DMS53 treated with DMSO at 0.1 percent for 48 hours (cell line): ENCODE measurements at regions not wholly inside any gene's neighbourhood (a gene's known extent, or its start where the extent isn't known, plus 50 kb on each side); places are given as distances from the start of the nearest gene placed in this dataset.

Experiments used
- DNase-seq: peaks from one replicate; lab custom pipeline; 2025; ENCODE audit not compliant: unreplicated experiment; lab: John Stamatoyannopoulos, UW

GRCh38 chr12:42696406-42697149 is 107.0 kb upstream of the PRICKLE1 start:
- DNase-seq, result no peak

- no peak for DNase-seq
Measured at GRCh38 chr12:42695490-42695995, 106.0 kb upstream of the PRICKLE1 start.

- no peak for DNase-seq
Measured at GRCh38 chr12:42692749-42693148, 103.2 kb upstream of the PRICKLE1 start.

- peak; percentile 96 for DNase-seq
Measured at GRCh38 chr12:42691991-42692557, 102.5 kb upstream of the PRICKLE1 start.

- no peak for DNase-seq
Measured at GRCh38 chr12:42690264-42690663, 100.7 kb upstream of the PRICKLE1 start.

- no peak for DNase-seq
Measured at GRCh38 chr12:42689699-42690098, 100.2 kb upstream of the PRICKLE1 start.

GRCh38 chr12:42686514-42687172 is 97.1 kb upstream of the PRICKLE1 start:
- DNase-seq, result no peak

- DNase-seq, result no peak
Measured at GRCh38 chr12:42684802-42685071, 95.2 kb upstream of the PRICKLE1 start.

- DNase-seq, result no peak
Measured at GRCh38 chr12:42683933-42684801, 94.6 kb upstream of the PRICKLE1 start.

GRCh38 chr12:42683266-42683665 is 93.7 kb upstream of the PRICKLE1 start:
- no peak for DNase-seq

- no peak for DNase-seq
Measured at GRCh38 chr12:42679466-42679865, 89.9 kb upstream of the PRICKLE1 start.

GRCh38 chr12:42677461-42677860 is 87.9 kb upstream of the PRICKLE1 start:
- no peak for DNase-seq

GRCh38 chr12:42673535-42673934 is 84.0 kb upstream of the PRICKLE1 start:
- no peak for DNase-seq

- no peak for DNase-seq
Measured at GRCh38 chr12:42670719-42671118, 81.2 kb upstream of the PRICKLE1 start.

- no peak for DNase-seq
Measured at GRCh38 chr12:42669553-42669952, 80.0 kb upstream of the PRICKLE1 start.

GRCh38 chr12:42666671-42667243 is 77.2 kb upstream of the PRICKLE1 start:
- DNase-seq, result no peak

GRCh38 chr12:42663621-42664020 is 74.1 kb upstream of the PRICKLE1 start:
- DNase-seq, result no peak

- DNase-seq, result peak; percentile 61
Measured at GRCh38 chr12:42660968-42661937, 71.7 kb upstream of the PRICKLE1 start.

GRCh38 chr12:42660117-42660516 is 70.6 kb upstream of the PRICKLE1 start:
- DNase-seq, result no peak

- peak; percentile 31 for DNase-seq
Measured at GRCh38 chr12:42652048-42652447, 62.5 kb upstream of the PRICKLE1 start.
